IPS-NIHi7 (cell line): ENCODE measurements at regions not wholly inside any gene's neighbourhood (a gene's known extent, or its start where the extent isn't known, plus 50 kb on each side); places are given as distances from the start of the nearest gene placed in this dataset.
"Not testable (repeated sequence)": the region's sequence is repeated elsewhere in the genome, so short reads cannot be mapped to it uniquely, and the experiment has no call there.

ENCODE experiments used
- DNase-seq: peaks from one replicate; pipeline ENCODE4 v3.0.0; 2012; ENCODE audit warnings: mixed read lengths; ENCODE audit errors: extremely low spot score

DNA sequence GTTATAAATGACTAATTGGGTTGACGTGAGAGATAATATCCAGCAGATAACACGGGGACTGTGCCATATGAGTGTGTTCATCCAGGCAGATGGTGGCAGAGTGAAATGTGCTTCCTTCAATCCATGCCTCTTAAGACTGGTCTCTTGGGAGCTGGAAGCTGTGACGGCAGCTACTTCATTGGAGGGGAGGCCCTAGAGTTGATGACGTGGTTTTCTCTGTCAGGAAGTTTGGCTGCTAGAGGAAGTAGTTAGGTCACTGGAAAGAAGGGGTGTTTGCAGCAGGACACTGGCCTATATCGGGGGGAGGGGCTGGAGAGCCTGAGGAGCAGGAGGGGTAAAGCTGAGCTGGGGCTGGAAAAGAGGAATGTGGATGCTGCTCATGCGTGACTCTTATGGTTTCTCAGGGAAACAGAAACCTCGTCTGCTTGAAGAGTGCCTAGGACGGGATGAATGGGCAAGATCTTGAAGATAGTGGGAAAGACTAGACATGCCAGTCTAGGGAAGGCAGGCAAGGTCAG lies 3051.6 kb downstream of the RPIA start:
- not testable (repeated sequence) for DNase-seq

DNA sequence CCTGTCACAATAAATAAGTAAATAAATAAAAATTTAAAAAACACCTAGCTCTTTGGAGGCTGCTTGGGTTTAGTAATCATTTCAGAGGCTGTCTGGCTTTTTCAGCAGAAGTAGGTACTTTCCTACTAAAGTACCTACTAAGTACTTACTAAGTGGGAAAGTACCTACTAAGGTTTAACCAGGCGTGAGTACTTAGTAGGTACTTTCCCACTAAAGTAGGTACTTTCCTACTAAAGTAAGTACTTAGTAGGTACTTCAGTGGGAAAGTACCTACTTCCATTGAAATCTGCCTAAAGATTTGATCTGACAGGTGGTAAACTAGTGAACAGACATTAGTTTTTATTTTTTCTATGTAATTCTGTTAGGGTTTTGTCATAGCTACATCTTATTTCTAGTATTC lies 3052.4 kb downstream of the RPIA start:
- not testable (repeated sequence) for DNase-seq

- DNase-seq: not testable (repeated sequence)
Measured at GRCh38 chr2:91744700-91745141, 3053.2 kb downstream of the RPIA start.

DNA sequence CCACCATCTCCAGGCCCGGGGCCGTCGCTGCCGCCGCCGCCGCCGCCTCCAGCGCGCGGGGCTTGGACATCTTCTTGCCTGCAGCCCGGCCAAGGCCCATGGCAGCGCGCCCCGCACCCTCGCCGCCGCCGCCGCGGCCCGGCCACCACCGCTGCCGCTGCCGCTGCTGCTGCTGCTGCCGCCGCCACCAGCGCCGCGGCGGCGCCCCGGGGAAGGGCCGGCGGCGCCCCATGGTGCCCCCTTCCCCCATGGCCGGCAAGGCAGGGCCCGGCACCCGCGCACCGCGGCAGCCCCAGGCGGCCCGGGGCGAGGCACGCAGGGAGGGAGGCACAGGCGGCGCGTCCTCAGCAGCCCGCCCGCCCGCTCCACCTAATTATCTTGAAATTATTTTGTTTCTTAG lies 3057.4 kb downstream of the RPIA start:
- peak; percentile 13 for DNase-seq

DNA sequence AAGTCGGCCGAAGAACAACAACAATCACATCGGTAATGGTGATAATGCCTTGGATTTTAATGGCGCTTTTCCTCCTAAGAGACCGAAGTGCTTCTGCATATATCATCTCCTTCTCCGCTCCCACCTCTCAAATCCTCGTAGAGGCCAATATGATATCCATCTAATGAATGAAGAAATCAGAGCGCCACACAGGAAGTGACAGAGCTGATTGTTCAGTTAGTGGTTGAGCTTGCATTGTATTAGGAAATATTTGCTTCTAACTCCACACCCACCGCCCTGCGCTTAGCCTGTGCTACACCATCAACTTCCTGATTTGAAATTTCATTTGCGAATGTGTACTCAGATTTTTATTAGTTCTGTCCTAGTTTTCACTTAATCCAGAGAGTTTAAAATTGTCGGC lies 3058.2 kb downstream of the RPIA start:
- not testable (repeated sequence) for DNase-seq

- DNase-seq: not testable (repeated sequence)
Measured at GRCh38 chr2:91759361-91759941, 3068.0 kb downstream of the RPIA start.

GRCh38 chr2:91760672-91761071 lies 3069.2 kb downstream of the RPIA start:
- not testable (repeated sequence) for DNase-seq

GRCh38 chr2:91762312-91762711 lies 3070.8 kb downstream of the RPIA start:
- not testable (repeated sequence) for DNase-seq

DNA sequence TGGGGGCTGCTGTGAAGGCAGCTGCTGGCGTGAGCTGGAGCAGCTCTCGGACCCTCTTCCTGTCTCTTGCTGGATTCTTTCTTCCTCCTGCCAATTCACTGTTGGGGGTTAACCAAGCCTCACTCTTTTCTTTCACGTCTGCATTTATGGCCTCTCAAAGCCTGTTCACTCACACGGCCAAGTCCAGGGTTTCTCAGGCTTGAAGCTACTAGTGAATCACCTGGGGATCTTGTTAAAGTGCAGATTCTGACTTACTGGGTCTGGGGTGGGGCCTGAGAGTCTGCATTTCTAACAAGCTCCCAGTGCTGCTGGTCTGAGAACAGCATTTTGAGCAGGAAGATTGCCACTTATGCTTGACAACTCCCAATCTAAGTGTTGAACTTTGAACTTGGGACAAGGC lies 3072.2 kb downstream of the RPIA start:
- not testable (repeated sequence) for DNase-seq

DNA sequence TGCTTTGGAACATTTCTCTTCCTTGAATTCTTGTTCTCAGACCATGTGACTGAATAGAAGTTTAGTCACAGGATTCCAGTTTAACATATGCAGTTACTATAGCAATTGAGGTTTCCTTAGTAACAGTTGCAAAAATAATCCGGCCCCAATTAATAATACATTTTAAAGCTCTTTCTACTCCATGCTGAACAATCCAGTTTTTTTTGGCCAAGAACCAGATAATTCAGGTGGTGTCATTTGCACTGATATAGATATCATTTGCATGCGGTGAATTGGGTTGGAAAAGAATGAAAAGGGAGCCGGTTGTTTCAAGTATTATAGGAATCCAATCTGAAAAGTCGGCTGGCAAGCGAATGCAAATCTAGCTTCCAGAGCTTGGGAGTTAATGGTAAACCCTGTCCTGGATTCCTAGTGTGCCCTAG lies 3073.1 kb downstream of the RPIA start:
- not testable (repeated sequence) for DNase-seq

- DNase-seq: not testable (repeated sequence)
Measured at GRCh38 chr2:91765018-91765754, 3073.7 kb downstream of the RPIA start.

GRCh38 chr2:91766349-91767048 lies 3075.0 kb downstream of the RPIA start:
- DNase-seq: not testable (repeated sequence)

DNA sequence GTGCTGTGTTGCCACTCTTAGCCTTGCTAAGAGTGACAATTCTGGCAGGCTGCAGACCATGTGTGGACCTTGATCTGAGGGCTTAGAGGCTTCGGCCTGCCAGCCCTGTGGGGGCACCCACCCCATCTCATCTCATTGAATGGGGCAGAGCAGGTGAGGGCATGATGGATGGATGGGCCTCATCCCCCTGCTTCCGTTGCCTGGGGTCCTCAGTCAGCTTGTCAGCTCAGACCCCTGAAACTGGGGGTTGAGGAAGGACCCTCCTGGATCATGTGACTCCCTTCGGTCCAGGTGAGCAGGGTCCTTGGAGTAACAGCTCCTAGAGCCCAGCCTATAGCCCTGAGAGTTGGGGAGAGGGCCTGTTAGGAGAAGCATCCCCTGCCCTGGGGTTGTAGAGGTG lies 3076.8 kb downstream of the RPIA start:
- DNase-seq: not testable (repeated sequence)

DNA sequence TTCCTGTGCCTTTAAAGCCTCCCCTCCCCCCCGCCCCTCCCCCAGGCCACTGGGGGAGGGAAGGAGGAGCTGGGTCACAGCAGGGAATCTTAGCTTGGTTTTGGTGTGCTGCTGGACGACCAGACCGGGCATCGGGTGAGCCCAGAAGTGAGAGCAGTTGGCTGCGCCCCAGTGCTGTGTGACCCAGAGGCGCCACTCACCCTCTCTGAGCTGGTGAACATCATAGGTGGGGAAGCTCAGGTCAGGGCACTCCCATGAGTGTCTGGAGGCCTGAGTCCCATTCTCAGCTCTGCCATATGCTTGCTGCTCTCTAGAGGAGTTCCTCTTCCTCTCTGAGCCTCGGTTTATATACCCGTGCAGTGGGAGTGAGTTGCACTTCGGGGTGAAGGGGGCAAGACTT lies 3077.5 kb downstream of the RPIA start:
- not testable (repeated sequence) for DNase-seq

DNA sequence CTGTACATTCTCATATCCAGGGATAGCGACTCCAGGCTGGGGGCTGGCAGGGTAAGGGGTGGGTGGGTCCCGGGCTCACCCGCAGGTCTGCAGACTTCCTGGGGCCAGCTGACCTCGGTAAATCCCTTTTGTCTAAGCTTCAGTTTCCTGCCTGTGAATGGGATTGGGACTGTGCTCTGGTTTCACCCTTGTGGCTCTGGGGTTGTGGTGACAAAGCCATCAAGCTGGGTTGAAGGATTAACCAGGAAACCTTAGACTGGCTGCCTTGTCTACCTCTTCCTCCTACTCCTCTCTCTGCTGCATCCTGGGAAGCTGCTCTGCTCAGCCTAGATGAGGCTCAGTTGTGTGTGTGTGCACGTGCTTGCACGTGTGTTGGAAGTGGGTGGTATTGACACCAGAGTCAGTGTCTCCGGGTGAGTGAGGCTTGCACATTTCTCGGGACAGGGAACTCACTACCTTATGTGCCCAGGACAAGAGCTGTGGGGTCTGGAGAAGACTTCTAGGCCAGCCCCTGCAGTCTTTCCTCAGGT lies 3078.6 kb downstream of the RPIA start:
- DNase-seq: not testable (repeated sequence)

- not testable (repeated sequence) for DNase-seq
Measured at GRCh38 chr2:91771604-91772003, 3080.1 kb downstream of the RPIA start.

- DNase-seq: not testable (repeated sequence)
Measured at GRCh38 chr2:91772240-91772937, 3080.9 kb downstream of the RPIA start.

DNA sequence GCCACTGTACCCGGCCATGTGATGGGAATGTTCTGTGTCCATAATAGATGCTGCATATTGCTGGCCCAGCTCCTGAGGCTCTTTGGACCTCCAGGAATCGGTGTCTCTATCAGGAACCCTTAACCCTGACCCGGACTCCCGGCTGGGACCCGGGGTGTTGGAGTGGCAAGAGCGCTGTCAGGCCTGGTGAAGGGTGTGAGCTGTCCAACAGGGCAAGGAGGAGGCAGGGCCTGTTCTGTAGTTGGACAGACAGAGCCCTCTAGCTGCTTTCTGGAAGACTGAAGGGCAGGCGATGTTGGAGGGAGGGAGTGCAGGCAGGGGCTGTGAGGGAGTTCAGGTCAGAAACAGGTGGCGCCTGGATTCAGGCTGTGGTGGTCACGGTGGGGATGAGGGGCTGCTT lies 3082.3 kb downstream of the RPIA start:
- DNase-seq: not testable (repeated sequence)

GRCh38 chr2:91775193-91775592 lies 3083.7 kb downstream of the RPIA start:
- DNase-seq: not testable (repeated sequence)

DNA sequence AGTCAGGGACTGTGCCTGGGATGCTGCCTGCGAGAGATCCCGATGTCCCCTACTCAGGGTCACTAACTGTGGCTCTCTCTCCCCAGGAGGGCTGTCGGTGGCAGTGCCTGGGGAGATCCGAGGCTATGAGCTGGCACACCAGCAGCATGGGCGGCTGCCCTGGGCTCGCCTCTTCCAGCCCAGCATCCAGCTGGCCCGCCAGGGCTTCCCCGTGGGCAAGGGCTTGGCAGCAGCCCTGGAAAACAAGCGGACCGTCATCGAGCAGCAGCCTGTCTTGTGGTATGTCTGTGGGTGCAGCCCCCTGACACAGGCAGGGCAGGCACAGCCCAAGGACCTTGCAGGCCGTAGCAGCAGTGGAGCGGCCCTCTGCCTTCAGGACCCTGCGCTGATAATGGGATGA lies 3088.9 kb downstream of the RPIA start:
- DNase-seq: not testable (repeated sequence)

DNA sequence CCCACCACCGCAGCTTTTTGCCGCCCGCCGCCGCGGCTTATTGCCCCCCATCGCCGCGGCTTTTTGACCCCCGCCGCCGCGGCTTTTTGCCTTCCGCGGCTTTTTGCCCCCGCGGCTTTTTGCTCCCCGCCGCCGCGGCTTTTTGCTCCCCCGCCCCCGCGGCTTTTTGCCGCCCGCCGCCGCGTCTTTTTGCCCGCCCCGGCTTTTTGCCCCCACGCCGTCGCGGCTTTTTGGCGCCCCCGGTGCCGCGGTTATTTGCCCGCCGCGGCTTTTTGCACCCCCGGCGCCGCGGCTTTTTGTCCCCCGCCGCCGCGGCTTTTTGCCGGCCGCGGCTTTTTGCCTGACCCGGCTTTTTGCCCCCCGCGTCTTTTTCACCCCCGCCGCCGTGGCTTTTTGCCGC lies 3061.8 kb upstream of the TEKT4 start:
- DNase-seq: not testable (repeated sequence)
